Fibroblast of mammary gland (primary cell): ENCODE measurements at regions not wholly inside any gene's neighbourhood (a gene's known extent, or its start where the extent isn't known, plus 50 kb on each side); places are given as distances from the start of the nearest gene placed in this dataset.

Experiments used
- DNase-seq: peaks from one replicate; pipeline ENCODE4 v3.0.0-alpha.2; 2010; ENCODE audit warnings: low read depth
- H3K4me3 ChIP-seq: 2 replicates; pipeline ENCODE4 v1.5.1; 2011; ENCODE audit warnings: low read depth, mild to moderate bottlenecking, low read length, moderate library complexity; ENCODE audit not compliant: control insufficient read depth
- TF ChIP-seq, protein P1 (sequence below): conservative IDR thresholded peaks from 2 replicates; pipeline ENCODE4 v1.5.1; 2011; ENCODE audit warnings: low read depth, low read length, inconsistent platforms; ENCODE audit not compliant: control insufficient read depth, insufficient read depth

DNA sequence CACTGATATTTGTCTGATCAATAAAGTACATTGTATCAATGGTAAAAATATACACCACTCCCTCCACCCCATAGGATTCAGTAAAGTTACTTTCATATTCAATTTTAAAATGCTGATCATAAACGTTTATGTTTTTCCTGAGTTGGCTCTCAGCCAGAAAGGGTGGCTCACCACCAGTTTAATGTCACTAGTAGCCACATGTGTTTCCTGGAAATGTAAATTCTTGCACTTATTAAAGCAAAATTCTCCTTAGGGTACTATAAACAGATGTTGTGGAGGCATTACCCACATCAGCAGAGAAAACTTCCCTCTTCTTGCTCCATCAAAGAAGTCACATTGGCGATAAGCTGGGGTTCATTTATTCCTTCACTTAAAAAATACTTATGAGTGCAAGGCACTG is 210.3 kb downstream of the SREK1 start:
- DNase-seq, result no peak

DNA sequence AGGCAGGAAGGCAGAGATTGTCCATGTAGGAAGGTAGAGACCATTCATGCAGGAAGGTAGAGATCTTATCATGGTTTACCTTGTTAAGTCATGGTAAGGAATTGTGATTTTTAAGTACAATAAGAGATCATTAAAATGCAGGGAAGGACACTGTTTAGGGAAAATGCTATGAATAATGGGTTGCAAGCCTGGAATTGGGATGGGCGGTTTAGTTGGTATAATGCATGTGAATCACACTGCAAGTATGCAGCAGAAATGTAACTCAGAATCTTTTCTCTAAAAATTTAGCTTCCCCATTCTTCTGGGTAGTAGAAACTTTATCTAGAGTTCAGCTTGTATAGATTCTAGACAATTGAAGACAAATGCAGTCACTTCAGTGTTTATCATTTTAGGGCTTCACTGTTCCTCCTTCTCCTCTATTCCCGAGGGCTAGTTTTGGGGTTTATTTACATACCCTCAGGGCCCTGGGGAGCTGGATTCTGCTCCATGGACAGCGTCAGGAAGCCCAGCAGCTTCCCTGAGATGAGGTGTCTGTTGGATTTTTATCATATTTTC is 212.0 kb downstream of the SREK1 start:
- no peak for DNase-seq
- TF ChIP-seq, protein P1, sequence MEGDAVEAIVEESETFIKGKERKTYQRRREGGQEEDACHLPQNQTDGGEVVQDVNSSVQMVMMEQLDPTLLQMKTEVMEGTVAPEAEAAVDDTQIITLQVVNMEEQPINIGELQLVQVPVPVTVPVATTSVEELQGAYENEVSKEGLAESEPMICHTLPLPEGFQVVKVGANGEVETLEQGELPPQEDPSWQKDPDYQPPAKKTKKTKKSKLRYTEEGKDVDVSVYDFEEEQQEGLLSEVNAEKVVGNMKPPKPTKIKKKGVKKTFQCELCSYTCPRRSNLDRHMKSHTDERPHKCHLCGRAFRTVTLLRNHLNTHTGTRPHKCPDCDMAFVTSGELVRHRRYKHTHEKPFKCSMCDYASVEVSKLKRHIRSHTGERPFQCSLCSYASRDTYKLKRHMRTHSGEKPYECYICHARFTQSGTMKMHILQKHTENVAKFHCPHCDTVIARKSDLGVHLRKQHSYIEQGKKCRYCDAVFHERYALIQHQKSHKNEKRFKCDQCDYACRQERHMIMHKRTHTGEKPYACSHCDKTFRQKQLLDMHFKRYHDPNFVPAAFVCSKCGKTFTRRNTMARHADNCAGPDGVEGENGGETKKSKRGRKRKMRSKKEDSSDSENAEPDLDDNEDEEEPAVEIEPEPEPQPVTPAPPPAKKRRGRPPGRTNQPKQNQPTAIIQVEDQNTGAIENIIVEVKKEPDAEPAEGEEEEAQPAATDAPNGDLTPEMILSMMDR, result no peak

More for the DNA sequence above, 210.3 kb downstream of the SREK1 start:
- H3K4me3 ChIP-seq, result no peak overlapping the region
- TF ChIP-seq, protein P1, result no peak

DNA sequence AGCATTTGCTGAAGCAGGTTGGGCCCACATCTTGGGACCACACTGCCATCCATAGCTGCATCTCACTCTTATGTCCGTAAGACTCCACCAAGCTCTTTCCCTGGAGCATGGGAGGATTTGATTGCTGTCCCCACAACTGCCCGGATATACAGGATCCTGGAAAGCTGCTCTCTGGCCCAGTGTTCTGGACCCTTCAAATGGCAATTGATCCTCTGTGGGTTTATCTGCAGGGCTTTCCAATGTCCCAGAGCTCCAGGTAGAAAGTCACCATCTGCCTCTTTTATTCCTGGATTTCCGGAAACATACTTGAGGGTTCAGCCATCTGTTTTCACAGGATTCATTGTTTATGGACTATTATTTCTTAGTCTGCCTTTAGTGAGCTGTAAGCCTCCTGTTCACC is 214.6 kb downstream of the SREK1 start:
- H3K4me3 ChIP-seq, result no peak overlapping the region
- DNase-seq, result no peak
- TF ChIP-seq, protein P1, result no peak

More for the DNA sequence above, 212.0 kb downstream of the SREK1 start:
- no peak overlapping the region for H3K4me3 ChIP-seq

DNA sequence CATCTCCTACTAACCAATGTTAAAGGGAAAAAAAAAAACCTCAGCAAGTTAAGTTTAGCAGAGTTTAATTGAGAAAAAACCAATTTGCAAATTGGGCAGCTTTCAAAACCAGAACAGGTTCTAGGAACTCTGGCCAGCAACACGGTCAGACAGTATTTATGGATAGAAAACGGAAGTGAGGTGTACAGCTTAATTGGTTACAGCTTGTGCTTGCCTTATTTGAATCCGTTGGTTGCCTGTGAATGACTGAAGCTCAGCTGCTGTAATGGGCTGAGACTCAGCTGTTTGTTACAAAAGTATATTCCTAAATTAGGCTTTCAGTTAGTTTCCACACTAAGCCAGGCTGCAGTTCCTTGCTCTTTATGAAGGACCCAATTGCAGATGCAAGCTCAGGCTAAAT is 217.0 kb downstream of the SREK1 start:
- H3K4me3 ChIP-seq, result no peak overlapping the region
- TF ChIP-seq, protein P1, result no peak
- DNase-seq, result peak; percentile 12

DNA sequence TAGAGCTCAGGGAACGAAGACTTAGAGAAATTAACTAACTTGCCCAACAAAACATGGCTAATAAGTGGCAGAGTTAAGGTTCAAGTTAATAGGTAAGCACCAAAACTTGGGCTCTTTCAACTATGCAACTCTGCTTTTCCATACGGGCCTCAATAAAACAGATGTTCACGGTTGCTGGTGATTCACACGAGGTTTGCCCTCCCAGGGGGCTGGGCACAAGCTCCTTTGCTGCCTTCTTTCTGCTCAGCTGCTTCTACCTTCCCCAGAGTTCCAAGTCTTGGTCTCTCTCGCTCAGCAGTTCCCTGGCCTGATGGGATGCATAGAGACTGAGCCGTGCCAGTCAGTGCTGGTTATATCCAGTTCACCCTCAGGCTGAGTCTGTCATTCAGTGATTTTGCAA is 217.9 kb downstream of the SREK1 start:
- TF ChIP-seq, protein P1, result no peak
- no peak overlapping the region for H3K4me3 ChIP-seq
- no peak for DNase-seq

DNA sequence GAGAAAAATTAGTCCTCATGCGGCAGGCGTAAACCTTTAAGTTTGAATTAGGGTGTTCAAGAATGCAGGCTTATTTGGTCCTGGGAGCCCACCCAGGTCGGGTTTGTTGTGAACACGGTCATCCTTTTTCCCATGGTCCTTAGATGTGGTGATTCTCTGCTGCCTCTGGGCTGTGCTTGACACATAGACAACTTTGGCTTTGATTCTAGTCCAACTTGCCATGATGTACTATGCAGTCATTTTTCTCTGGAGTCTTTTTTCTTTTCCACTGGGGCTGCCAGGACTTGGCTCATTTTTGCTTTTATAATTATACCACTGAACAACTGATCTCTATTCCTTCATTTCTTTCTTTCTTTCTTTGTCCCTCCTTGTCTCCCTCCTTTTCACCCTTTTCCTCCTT is 218.6 kb downstream of the SREK1 start:
- no peak overlapping the region for H3K4me3 ChIP-seq
- TF ChIP-seq, protein P1, result no peak
- DNase-seq, result no peak

DNA sequence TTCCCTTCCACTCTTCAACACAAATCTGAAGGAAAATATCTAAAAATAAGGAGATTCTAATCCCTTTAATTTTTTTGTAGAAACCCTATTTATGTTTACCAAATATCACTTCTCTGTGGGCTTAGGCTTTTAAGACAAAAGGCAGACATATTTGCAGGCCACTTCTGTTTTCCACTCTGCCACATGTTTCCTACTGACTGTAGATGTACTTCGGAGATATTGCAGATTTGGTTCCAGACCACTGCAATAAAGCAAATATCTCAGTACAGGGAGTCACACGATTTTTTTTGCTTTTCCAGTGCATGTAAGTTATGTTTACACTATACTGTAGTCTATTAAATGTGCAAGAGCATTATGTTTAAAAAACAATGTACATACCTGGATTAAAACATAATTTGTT is 219.0 kb downstream of the SREK1 start:
- DNase-seq, result no peak
- TF ChIP-seq, protein P1, result no peak
- H3K4me3 ChIP-seq, result no peak overlapping the region
